ENCODE measurements at regions not wholly inside any gene's neighbourhood (a gene's known extent, or its start where the extent isn't known, plus 50 kb on each side); places are given as distances from the start of the nearest gene placed in this dataset.

DNA sequence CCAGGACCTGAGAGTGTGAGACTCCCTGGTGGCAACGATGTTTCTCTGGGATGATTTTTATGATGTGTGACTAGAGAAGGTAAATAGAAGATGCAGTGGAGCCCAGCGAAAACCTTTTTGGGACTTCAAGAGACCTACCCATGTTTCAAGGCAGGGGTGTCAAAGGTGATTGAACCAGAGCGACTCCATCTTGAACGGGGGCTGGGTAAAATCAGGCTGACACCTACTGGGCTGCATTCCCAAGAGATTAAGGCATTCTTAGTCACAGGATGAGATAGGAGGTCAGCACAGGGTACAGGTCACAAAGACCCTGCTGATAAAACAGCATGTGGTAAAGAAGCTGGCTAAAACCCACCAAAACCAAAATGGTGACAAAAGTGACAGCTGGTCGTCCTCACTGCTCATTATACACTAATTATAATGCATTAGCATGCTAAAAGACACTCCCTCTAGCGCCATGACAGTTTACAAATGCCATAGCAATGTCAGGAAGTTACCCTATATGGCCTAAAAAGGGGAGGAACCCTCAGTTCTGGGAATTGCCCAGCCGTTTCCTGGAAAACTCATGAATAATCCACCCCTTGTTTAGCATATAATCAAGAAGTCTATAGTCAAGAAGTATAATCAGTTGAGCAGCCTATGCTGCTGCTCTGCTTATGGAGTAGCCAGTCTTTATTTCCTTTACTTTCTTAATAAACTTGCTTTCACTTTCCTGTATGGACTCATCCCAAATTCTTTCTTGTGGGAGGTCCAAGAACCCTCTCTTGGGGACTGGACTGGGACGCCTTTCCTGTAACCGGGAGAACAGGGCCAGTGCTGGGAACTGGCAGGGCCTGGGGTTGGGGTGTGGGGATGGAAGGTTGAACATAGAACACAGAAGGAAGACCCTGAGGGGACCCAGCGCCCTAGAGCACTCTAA is 526.4 kb downstream of the QKI start (continued):
- TF ChIP-seq AFF4 (CRISPR knock-in tag; IDR thresholded peaks at IDR 0.05) = no peak
- TF ChIP-seq BCL6 (CRISPR knock-in tag; IDR thresholded peaks at IDR 0.05) = peak; percentile 89
- no peak for TF ChIP-seq BMI1 (IDR thresholded peaks at IDR 0.05; ENCODE audit: low read length)
- TF ChIP-seq, protein P1, sequence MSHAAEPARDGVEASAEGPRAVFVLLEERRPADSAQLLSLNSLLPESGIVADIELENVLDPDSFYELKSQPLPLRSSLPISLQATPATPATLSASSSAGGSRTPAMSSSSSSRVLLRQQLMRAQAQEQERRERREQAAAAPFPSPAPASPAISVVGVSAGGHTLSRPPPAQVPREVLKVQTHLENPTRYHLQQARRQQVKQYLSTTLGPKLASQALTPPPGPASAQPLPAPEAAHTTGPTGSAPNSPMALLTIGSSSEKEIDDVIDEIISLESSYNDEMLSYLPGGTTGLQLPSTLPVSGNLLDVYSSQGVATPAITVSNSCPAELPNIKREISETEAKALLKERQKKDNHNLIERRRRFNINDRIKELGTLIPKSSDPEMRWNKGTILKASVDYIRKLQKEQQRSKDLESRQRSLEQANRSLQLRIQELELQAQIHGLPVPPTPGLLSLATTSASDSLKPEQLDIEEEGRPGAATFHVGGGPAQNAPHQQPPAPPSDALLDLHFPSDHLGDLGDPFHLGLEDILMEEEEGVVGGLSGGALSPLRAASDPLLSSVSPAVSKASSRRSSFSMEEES (CRISPR knock-in tag; IDR thresholded peaks at IDR 0.05) = peak; percentile 31
- TF ChIP-seq, protein P2, sequence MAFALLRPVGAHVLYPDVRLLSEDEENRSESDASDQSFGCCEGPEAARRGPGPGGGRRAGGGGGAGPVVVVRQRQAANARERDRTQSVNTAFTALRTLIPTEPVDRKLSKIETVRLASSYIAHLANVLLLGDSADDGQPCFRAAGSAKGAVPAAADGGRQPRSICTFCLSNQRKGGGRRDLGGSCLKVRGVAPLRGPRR (CRISPR knock-in tag; IDR thresholded peaks at IDR 0.05) = no peak
- TF ChIP-seq ZNF133 (CRISPR knock-in tag; IDR thresholded peaks at IDR 0.05) = no peak
- TF ChIP-seq ZNF586 (CRISPR knock-in tag; conservative IDR thresholded peaks at IDR 0.05) = no peak
- TF ChIP-seq ZFP1 (CRISPR knock-in tag; IDR thresholded peaks at IDR 0.05) = no peak
- TF ChIP-seq IRF1 (CRISPR knock-in tag; IDR thresholded peaks at IDR 0.05; ENCODE audit: borderline replicate concordance) = no peak
- TF ChIP-seq, protein P3, sequence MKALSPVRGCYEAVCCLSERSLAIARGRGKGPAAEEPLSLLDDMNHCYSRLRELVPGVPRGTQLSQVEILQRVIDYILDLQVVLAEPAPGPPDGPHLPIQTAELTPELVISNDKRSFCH (CRISPR knock-in tag; IDR thresholded peaks at IDR 0.05) = no peak
- TF ChIP-seq, protein P3 (tag; IDR thresholded peaks at IDR 0.05) = peak; percentile 90
- TF ChIP-seq ZNF668 (CRISPR knock-in tag; IDR thresholded peaks at IDR 0.05) = peak; percentile 44; the same call in 1 of the 2 replicates
- TF ChIP-seq E2F3 (CRISPR knock-in tag; IDR thresholded peaks at IDR 0.05) = peak; percentile 82
- TF ChIP-seq ELF1 (tag; IDR thresholded peaks at IDR 0.05) = no peak
- TF ChIP-seq ZNF311 (CRISPR knock-in tag; IDR thresholded peaks at IDR 0.05) = peak; percentile 90
- TF ChIP-seq PTTG1 (tag; IDR thresholded peaks at IDR 0.05; ENCODE audit: low read depth) = peak; percentile 90
- TF ChIP-seq HOMEZ (CRISPR knock-in tag; IDR thresholded peaks at IDR 0.05) = peak; percentile 80; the same call in 1 of the 2 replicates
- TF ChIP-seq NCOA2 (IDR thresholded peaks at IDR 0.05; ENCODE audit: partially characterized antibody in 2 of 2) = no peak
- peak; percentile 61; the same call in 1 of the 2 replicates for TF ChIP-seq ZNF354B (CRISPR knock-in tag; IDR thresholded peaks at IDR 0.05)
- TF ChIP-seq ZNF239 (CRISPR knock-in tag; IDR thresholded peaks at IDR 0.05) = peak; percentile 85

Data from K562 (cell line).